Esophagus (tissue), 2 donors: ENCODE measurements at regions not wholly inside any gene's neighbourhood (a gene's known extent, or its start where the extent isn't known, plus 50 kb on each side); places are given as distances from the start of the nearest gene placed in this dataset.

Experiments used
- H3K27ac ChIP-seq, 2 donors: one replicate each; pipeline ENCODE4 v1.5.1; 2013; ENCODE audit warnings: low read depth in 2 of 2, mild to moderate bottlenecking in 2 of 2, inconsistent platforms in 1 of 2, low read length in 1 of 2, moderate library complexity in 1 of 2
- H3K27me3 ChIP-seq, 2 donors: one replicate each; pipeline ENCODE4 v1.6.1; 2013; ENCODE audit warnings: low read length in 2 of 2, control low read depth in 1 of 2, mild to moderate bottlenecking in 1 of 2; ENCODE audit not compliant: insufficient read depth in 2 of 2, control insufficient read depth in 1 of 2
- H3K36me3 ChIP-seq, 2 donors: one replicate each; pipeline ENCODE4 v1.6.1; 2013; ENCODE audit warnings: low read length in 1 of 2; ENCODE audit not compliant: control insufficient read depth in 2 of 2, insufficient read depth in 2 of 2
- H3K4me1 ChIP-seq, 2 donors: one replicate each; pipeline ENCODE4 v1.6.1; 2013; ENCODE audit warnings: low read length in 1 of 2; ENCODE audit not compliant: control insufficient read depth in 2 of 2, insufficient read depth in 2 of 2
- H3K4me3 ChIP-seq, 2 donors: one replicate each; pipeline ENCODE4 v1.5.1; 2013; ENCODE audit warnings: low read length in 2 of 2, mild to moderate bottlenecking in 2 of 2, low read depth in 1 of 2, moderate library complexity in 1 of 2
- H3K9me3 ChIP-seq, 2 donors: one replicate each; pipeline ENCODE4 v1.6.1; 2013; ENCODE audit warnings: mild to moderate bottlenecking in 2 of 2, low read depth in 1 of 2, low read length in 1 of 2, moderate library complexity in 1 of 2; ENCODE audit not compliant: control insufficient read depth in 2 of 2, insufficient read depth in 1 of 2
- WGBS, 2 donors: extraction: QIAGEN DNeasy Blood & Tissue Kit; methylation state at CpG; one replicate each; pipeline ENCODE4 v1.1.7; 2013; 5-methylcytosine and 5-hydroxymethylcytosine counted together
- donor health status: healthy with polysubstance abuse.
- donor health status: Bipolar disorder and iron deficiency.

DNA sequence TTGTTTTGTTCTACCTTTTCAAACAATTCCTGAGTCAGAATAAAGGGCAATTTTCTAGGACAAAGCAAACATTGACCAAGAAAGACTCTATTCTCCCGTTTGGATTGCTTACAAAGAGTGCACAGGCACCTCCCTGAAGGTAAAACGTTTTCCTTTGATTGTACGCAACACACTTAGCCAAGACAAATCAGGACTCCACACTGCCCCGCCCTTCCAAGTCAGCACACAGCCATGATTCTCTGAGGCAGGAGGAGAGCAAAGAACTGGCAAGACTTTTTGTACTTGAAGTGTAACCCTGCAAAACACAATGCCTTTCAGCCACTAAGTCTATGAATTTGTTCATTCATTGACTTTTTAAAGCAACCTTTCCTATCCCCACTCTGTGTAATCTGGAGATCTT, 85.0 kb upstream of the FAM180A start:
- no peaks in the 10 kb centered on the region for H3K36me3 ChIP-seq
- H3K4me3 ChIP-seq = no peak overlapping the region
- peaks cover 0 to 1% of the 10 kb centered on the region in 2 donors for H3K9me3 ChIP-seq
- 39 to 46% methylated on average over 4 of the region's 4 CpGs for WGBS, 2 donors
- no peak overlapping the region for H3K27ac ChIP-seq
- H3K4me1 ChIP-seq = peaks cover 0 to 9% of the 10 kb centered on the region in 2 donors
- no peaks in the 10 kb centered on the region for H3K27me3 ChIP-seq

DNA sequence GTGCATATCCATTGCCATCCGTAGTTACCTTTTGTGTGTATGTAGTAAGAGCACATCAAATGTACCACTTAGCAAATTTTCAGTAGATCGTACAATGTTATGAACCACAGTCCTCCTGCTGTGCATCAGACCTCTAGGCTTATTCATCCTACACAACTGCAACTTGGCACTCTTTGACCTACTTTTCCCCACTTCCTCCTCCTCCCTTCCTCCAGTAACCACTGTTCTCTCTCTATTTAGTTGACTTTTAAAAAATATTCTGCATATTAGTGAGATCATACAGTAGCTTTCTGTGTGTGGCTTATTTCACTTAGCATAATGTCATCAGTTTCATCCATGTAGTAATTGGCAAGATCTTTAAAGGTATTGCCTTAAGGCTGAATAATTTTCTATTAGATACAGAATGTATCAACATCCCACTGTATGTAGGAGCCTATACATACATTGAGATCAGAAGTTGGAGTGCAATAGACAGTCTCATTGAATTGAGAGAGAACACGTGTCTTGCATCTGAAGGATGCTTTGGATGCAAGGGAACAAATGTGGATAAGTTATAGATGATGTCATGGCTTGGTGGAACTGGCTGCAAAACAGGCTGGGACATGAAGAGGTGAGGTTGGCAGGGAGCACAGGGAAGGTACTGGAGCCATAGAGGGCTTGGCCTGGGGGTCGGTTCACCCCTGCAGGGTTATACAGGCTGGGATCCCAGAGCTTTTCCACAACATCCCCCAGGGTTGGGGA, 83.0 kb upstream of the FAM180A start:
- WGBS, 2 donors = 39 to 53% methylated on average over 4 of the region's 4 CpGs
- Histone ChIP-seq H3K36me3 (no peaks in the 10 kb centered on the region), H3K27me3 (no peaks in the 10 kb centered on the region), H3K27ac (no peak overlapping the region), H3K4me3 (no peak overlapping the region), H3K4me1 (peaks cover 0 to 9% of the 10 kb centered on the region in 2 donors), H3K9me3 (peaks cover 0 to 1% of the 10 kb centered on the region in 2 donors)

DNA sequence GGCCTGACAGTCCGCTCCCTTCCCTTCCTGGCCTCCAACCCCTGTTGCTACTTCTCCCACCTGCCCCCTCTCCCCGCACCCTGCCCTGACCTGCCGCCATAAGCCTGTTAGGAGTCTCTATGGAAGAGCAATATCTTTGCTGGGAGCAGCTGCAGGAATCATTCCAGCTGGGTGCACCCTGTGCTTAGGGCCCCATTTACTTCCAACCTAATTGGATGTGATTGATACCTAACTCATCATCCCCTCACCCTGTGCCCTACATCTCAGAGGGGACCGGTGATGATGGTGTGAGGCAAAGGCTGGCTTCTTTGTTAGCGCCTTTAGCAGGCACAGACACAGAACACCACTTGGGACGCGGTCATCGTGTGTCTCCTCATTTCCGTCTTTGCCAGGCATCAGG, 80.0 kb upstream of the FAM180A start:
- Histone ChIP-seq H3K4me1 (peaks cover 0 to 9% of the 10 kb centered on the region in 2 donors), H3K27me3 (no peaks in the 10 kb centered on the region), H3K4me3 (no peak overlapping the region), H3K27ac (no peak overlapping the region), H3K36me3 (no peaks in the 10 kb centered on the region), H3K9me3 (no peaks in the 10 kb centered on the region)
- 81 to 86% methylated on average over 9 of the region's 9 CpGs for WGBS, 2 donors

DNA sequence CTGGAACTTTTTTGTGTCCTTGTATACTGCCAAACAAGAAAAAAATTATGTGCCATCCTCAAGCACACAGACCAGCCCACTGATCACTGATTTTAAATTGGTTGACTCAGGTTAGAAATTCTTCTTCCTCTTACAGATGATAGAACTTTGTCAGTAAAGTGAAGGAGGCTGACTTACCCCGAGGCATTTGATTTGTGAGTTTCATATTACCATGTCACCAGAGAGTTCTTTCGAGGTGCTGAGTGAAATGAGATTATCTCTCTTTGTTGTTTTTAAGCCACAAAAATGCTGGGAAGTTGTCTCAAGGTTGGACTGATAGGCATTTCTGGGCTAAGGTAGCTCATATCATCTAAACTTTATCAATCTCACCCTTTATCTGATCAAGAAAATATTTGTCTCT, 78.8 kb upstream of the FAM180A start:
- WGBS, 2 donors = 41% methylated on average over 2 of the region's 2 CpGs
- H3K4me1 ChIP-seq = peaks cover 0 to 8% of the 10 kb centered on the region in 2 donors
- no peak overlapping the region for H3K27ac ChIP-seq
- no peak overlapping the region for H3K4me3 ChIP-seq
- no peaks in the 10 kb centered on the region for H3K27me3 ChIP-seq
- H3K9me3 ChIP-seq = no peaks in the 10 kb centered on the region
- H3K36me3 ChIP-seq = no peaks in the 10 kb centered on the region

DNA sequence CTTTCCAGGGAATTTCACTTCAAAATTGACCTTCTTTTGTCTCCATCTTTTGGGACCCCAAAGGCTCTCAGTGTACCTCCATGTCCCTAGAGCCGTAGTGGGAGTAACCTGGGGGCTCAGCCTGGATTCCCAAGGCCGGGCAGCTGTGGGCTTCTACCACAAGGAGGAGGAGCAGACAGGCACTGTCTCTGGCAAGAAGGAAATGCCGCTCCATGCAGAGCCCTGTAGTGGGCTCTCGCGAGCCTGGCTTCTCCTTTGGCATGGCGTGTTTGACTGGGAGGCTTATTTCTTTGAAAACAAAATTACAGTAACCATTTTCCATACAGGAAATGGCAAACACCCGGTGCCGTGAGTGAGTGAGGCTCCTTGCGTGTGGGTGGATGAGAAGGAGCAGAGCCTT, 76.8 kb upstream of the FAM180A start:
- no peaks in the 10 kb centered on the region for H3K9me3 ChIP-seq
- no peak overlapping the region for H3K4me3 ChIP-seq
- no peaks in the 10 kb centered on the region for H3K36me3 ChIP-seq
- no peaks in the 10 kb centered on the region for H3K27me3 ChIP-seq
- 80 to 81% methylated on average over 9 of the region's 9 CpGs for WGBS, 2 donors
- no peak overlapping the region for H3K27ac ChIP-seq
- H3K4me1 ChIP-seq = peaks cover 0 to 2% of the 10 kb centered on the region in 2 donors

DNA sequence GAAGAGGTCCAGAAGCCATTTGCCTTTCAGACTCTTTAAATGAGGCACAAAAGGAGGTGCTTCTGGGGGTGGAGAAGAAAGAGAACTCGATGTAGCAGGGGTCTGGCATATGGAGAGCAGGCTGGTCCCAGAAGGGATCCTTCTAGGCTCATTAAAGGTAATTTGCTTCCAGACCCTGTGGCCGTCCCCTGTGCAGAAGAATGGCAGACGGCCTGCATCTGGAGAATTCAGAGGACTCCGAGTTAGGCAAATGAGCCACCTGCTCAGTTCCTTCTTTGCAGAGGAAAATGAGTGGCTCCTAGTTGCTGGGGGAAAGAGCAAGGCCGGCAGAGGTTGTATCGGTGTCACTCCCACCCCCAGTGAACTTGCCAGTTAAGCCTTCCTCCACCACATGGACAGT, 73.8 kb upstream of the FAM180A start:
- no peak overlapping the region for H3K4me3 ChIP-seq
- H3K36me3 ChIP-seq = no peaks in the 10 kb centered on the region
- 85 to 86% methylated on average over 6 of the region's 6 CpGs for WGBS, 2 donors
- no peak overlapping the region for H3K27ac ChIP-seq
- no peaks in the 10 kb centered on the region for H3K27me3 ChIP-seq
- no peaks in the 10 kb centered on the region for H3K4me1 ChIP-seq
- no peaks in the 10 kb centered on the region for H3K9me3 ChIP-seq

DNA sequence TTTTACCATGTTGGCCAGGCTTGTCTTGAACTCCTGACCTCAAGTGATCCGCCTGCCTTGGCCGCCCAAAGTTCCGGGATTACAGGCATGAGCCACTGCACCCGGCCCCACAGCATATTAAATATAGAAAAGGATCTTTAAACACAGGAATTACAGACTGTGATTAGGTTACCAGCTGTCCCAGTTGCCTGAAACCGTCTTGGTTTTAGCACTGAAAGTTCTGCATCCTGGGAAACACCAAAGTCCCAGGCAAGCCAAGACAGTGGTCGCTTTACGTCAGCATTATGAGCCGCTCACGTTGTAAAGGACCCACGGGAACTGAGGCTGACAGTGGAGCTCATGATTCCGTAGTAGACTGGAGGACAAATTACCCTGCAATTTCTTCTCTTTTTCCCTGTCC, 69.0 kb upstream of the FAM180A start:
- Histone ChIP-seq H3K4me1 (no peaks in the 10 kb centered on the region), H3K9me3 (no peaks in the 10 kb centered on the region), H3K27me3 (no peaks in the 10 kb centered on the region), H3K4me3 (no peak overlapping the region), H3K36me3 (no peaks in the 10 kb centered on the region), H3K27ac (no peak overlapping the region)
- WGBS, 2 donors = 70 to 74% methylated on average over 11 of the region's 11 CpGs

DNA sequence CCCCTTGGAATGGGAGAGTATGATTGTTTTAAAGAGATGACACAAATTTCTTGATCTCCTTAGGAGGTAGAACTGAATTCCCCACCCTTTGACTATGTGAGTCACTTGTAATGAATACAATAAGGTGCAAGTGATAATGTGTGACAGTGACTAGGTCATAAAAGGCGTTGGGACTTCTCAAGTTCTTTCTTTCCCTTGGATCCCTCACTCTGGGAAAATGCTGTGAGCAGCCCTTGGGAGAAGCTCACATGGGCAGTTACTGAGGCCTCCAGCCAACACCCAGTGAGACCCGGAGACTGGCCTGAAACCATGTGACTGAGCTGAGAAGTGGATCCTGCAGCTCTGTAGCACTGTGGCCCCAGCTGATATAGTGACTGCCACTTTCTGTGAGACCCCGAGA, 66.4 kb upstream of the FAM180A start:
- Histone ChIP-seq H3K4me1 (no peaks in the 10 kb centered on the region), H3K4me3 (no peak overlapping the region), H3K27ac (no peak overlapping the region), H3K9me3 (no peaks in the 10 kb centered on the region), H3K27me3 (no peaks in the 10 kb centered on the region), H3K36me3 (no peaks in the 10 kb centered on the region)
- WGBS, 2 donors = 69 to 71% methylated on average over 3 of the region's 3 CpGs

DNA sequence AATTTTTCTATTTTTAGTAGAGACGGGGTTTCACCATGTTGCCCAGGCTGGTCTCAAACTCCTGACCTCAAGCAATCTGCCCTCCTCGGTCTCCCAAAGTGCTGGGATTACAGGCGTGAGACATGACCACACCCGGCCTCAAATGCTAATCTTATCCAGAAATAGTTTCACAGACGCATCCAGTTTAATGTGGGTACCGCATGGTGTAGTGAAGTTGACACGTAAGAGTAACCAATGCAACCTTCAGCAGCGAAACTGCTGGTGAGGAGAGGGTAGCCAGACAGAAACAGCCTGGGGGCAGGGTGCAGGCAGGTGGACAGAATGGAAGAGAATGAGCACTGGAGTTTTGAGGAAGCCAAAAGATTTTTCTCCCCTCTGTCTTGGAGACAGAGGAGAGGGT, 63.5 kb upstream of the FAM180A start:
- Histone ChIP-seq H3K4me3 (no peak overlapping the region), H3K4me1 (no peaks in the 10 kb centered on the region), H3K27ac (no peak overlapping the region), H3K36me3 (no peaks in the 10 kb centered on the region), H3K9me3 (no peaks in the 10 kb centered on the region), H3K27me3 (no peaks in the 10 kb centered on the region)
- 69 to 76% methylated on average over 8 of the region's 8 CpGs for WGBS, 2 donors

DNA sequence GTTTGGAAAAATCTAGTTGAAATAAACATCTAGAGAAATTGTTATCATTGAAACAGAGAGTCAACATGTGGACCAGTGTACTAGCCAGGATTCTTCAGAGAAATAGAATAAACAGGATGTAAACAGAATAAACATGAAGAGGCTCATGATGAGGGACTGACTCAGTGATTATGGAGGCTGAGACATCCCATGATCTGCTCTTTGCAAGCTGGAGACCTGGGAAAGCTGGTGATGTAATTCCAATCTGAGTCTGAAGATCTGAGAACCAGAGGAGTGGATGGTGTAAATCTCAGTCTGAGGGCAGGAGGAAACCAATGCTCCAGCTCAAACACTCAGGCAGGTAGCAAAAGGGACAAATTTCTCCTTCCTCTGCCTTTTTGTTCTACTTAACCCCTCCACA, 62.9 kb upstream of the FAM180A start:
- Histone ChIP-seq H3K27me3 (no peaks in the 10 kb centered on the region), H3K4me1 (no peaks in the 10 kb centered on the region), H3K9me3 (no peaks in the 10 kb centered on the region), H3K27ac (no peak overlapping the region), H3K4me3 (no peak overlapping the region), H3K36me3 (no peaks in the 10 kb centered on the region)
